Left cardiac atrium (tissue), 4 donors: ENCODE measurements at regions not wholly inside any gene's neighbourhood (a gene's known extent, or its start where the extent isn't known, plus 50 kb on each side); places are given as distances from the start of the nearest gene placed in this dataset.
"Not testable (repeated sequence)": the region's sequence is repeated elsewhere in the genome, so short reads cannot be mapped to it uniquely, and the experiment has no call there.

ENCODE experiments used
- ATAC-seq, 2 donors: fragments of 200-7000 bp; cut with Tn5 transposase; one replicate each; pipeline ENCODE4 v1.9.1; 2020; ENCODE audit warnings: mild to moderate bottlenecking in 2 of 2, moderate library complexity in 2 of 2
- DNase-seq: peaks from one replicate; pipeline ENCODE4 v3.0.0-alpha.2; 2020
- intact Hi-C, 2 donors: fragments of 100-400 bp; cut with DNase I; formaldehyde crosslinking; loops; one replicate each; pipeline versions ENCODE4 v1.14.1 to v1.15.1; 2022 to 2023
- donor health status: DM: no; HTN: yes; CAD: no.
- donor health status: DM: no; HTN: yes; CAD: no; lungs with severe emphysema.
- donor health status: DM: yes; HTN: yes; CAD: no.
- donor health status: Dilated cardiomyopathy.

- intact Hi-C loops = no loop called here
- no peak for DNase-seq
- ATAC-seq = no peak
These were observed 570.4 kb upstream of the GALNTL6 start for GRCh38 chr4:171242831-171243230.

GRCh38 chr4:171239196-171239595 lies 574.0 kb upstream of the GALNTL6 start:
- ATAC-seq (no peak), DNase-seq (no peak)
- intact Hi-C loops = no loop called here

- ATAC-seq (no peak), DNase-seq (no peak)
- intact Hi-C loops = no loop called here
These were observed 577.7 kb upstream of the GALNTL6 start for GRCh38 chr4:171235521-171235920.

- ATAC-seq, DNase-seq, intact Hi-C loops: not testable (repeated sequence)
These were observed 583.9 kb upstream of the GALNTL6 start for GRCh38 chr4:171229354-171229753.

GRCh38 chr4:171221181-171221580 lies 592.0 kb upstream of the GALNTL6 start:
- DNase-seq (no peak), ATAC-seq (no peak)
- intact Hi-C loops = no loop called here

- ATAC-seq = no peak
- no peak for DNase-seq
- intact Hi-C loops = no loop called here
These were observed 609.8 kb upstream of the GALNTL6 start for GRCh38 chr4:171203425-171203824.

- intact Hi-C loops = no loop called here
- DNase-seq = no peak
- ATAC-seq = no peak
These were observed 610.3 kb upstream of the GALNTL6 start for GRCh38 chr4:171202908-171203307.

GRCh38 chr4:171186700-171187099 lies 626.5 kb upstream of the GALNTL6 start:
- ATAC-seq (no peak), DNase-seq (no peak)
- intact Hi-C loops = no loop called here

GRCh38 chr4:171181090-171181489 lies 632.1 kb upstream of the GALNTL6 start:
- DNase-seq (no peak), ATAC-seq (no peak)
- intact Hi-C loops = no loop called here

GRCh38 chr4:171170671-171171070 lies 642.5 kb upstream of the GALNTL6 start:
- DNase-seq (no peak), ATAC-seq (no peak)
- intact Hi-C loops = no loop called here

GRCh38 chr4:171169396-171169795 lies 643.8 kb upstream of the GALNTL6 start:
- ATAC-seq (no peak), DNase-seq (no peak)
- intact Hi-C loops = no loop called here

GRCh38 chr4:171162478-171162877 lies 650.7 kb upstream of the GALNTL6 start:
- intact Hi-C loops = no loop called here
- ATAC-seq = no peak
- no peak for DNase-seq

GRCh38 chr4:171157462-171158082 lies 655.6 kb upstream of the GALNTL6 start:
- intact Hi-C loops = no loop called here
- DNase-seq = no peak
- no peak for ATAC-seq

- no peak for ATAC-seq
- intact Hi-C loops = no loop called here
These were observed 670.6 kb upstream of the GALNTL6 start for GRCh38 chr4:171142639-171143038.

GRCh38 chr4:171142045-171142444 lies 671.2 kb upstream of the GALNTL6 start:
- DNase-seq (no peak), ATAC-seq (no peak)
- intact Hi-C loops = no loop called here

More at GRCh38 chr4:171142639-171143038, 670.6 kb upstream of the GALNTL6 start:
- DNase-seq = no peak

GRCh38 chr4:171130256-171130801 lies 682.9 kb upstream of the GALNTL6 start:
- ATAC-seq = no peak
- intact Hi-C loops = no loop called here
- DNase-seq = no peak

- no peak for ATAC-seq
- intact Hi-C loops = no loop called here
These were observed 695.1 kb upstream of the GALNTL6 start for GRCh38 chr4:171118091-171118490.

GRCh38 chr4:171117457-171117856 lies 695.7 kb upstream of the GALNTL6 start:
- no peak for DNase-seq
- ATAC-seq = no peak
- intact Hi-C loops = no loop called here

More at GRCh38 chr4:171118091-171118490, 695.1 kb upstream of the GALNTL6 start:
- no peak for DNase-seq

GRCh38 chr4:171101845-171102244 lies 711.4 kb upstream of the GALNTL6 start:
- DNase-seq (no peak), ATAC-seq (no peak)
- intact Hi-C loops = no loop called here

GRCh38 chr4:171087089-171087488 lies 726.1 kb upstream of the GALNTL6 start:
- DNase-seq (no peak), ATAC-seq (no peak)
- intact Hi-C loops = no loop called here

- no peak for ATAC-seq
- intact Hi-C loops = no loop called here
- no peak for DNase-seq
These were observed 745.8 kb upstream of the GALNTL6 start for GRCh38 chr4:171067422-171067821.
